NCI-H2081 treated with DMSO at 0.1 percent for 48 hours (cell line): ENCODE measurements at regions not wholly inside any gene's neighbourhood (a gene's known extent, or its start where the extent isn't known, plus 50 kb on each side); places are given as distances from the start of the nearest gene placed in this dataset.
"Not testable (repeated sequence)": the region's sequence is repeated elsewhere in the genome, so short reads cannot be mapped to it uniquely, and the experiment has no call there.

ENCODE experiments used
- DNase-seq: peaks from one replicate; lab custom pipeline; 2025; lab: John Stamatoyannopoulos, UW

- DNase-seq, result peak; percentile 92
Measured at GRCh38 chr5:51172903-51173626, 210.2 kb upstream of the ISL1 start.

GRCh38 chr5:51181208-51181894 lies 201.9 kb upstream of the ISL1 start:
- DNase-seq, result no peak

GRCh38 chr5:51185850-51186329 lies 197.4 kb upstream of the ISL1 start:
- DNase-seq, result no peak

GRCh38 chr5:51188001-51188591 lies 195.2 kb upstream of the ISL1 start:
- DNase-seq, result no peak

GRCh38 chr5:51194671-51195070 lies 188.6 kb upstream of the ISL1 start:
- no peak for DNase-seq

GRCh38 chr5:51201024-51201423 lies 182.2 kb upstream of the ISL1 start:
- peak; percentile 30 for DNase-seq

- DNase-seq, result no peak
Measured at GRCh38 chr5:51201708-51202107, 181.5 kb upstream of the ISL1 start.

GRCh38 chr5:51202161-51202560 lies 181.1 kb upstream of the ISL1 start:
- no peak for DNase-seq

- DNase-seq, result no peak
Measured at GRCh38 chr5:51203598-51203997, 179.7 kb upstream of the ISL1 start.

GRCh38 chr5:51208296-51208695 lies 175.0 kb upstream of the ISL1 start:
- DNase-seq, result no peak

- no peak for DNase-seq
Measured at GRCh38 chr5:51214746-51215145, 168.5 kb upstream of the ISL1 start.

GRCh38 chr5:51225789-51226742 lies 157.2 kb upstream of the ISL1 start:
- DNase-seq, result no peak

GRCh38 chr5:51227963-51228470 lies 155.2 kb upstream of the ISL1 start:
- no peak for DNase-seq

GRCh38 chr5:51230336-51230735 lies 152.9 kb upstream of the ISL1 start:
- no peak for DNase-seq

- no peak for DNase-seq
Measured at GRCh38 chr5:51242456-51242855, 140.8 kb upstream of the ISL1 start.

- not testable (repeated sequence) for DNase-seq
Measured at GRCh38 chr5:51250957-51251356, 132.3 kb upstream of the ISL1 start.

- no peak for DNase-seq
Measured at GRCh38 chr5:51271261-51271660, 112.0 kb upstream of the ISL1 start.

GRCh38 chr5:51273021-51273420 lies 110.2 kb upstream of the ISL1 start:
- no peak for DNase-seq

GRCh38 chr5:51273871-51274270 lies 109.4 kb upstream of the ISL1 start:
- DNase-seq, result no peak

GRCh38 chr5:51275428-51275827 lies 107.8 kb upstream of the ISL1 start:
- no peak for DNase-seq

- no peak for DNase-seq
Measured at GRCh38 chr5:51276250-51276649, 107.0 kb upstream of the ISL1 start.

- DNase-seq, result no peak
Measured at GRCh38 chr5:51278539-51278938, 104.7 kb upstream of the ISL1 start.
